Muscle of back (tissue), 3 donors: ENCODE measurements at regions not wholly inside any gene's neighbourhood (a gene's known extent, or its start where the extent isn't known, plus 50 kb on each side); places are given as distances from the start of the nearest gene placed in this dataset.
A peak's percentile ranks its signal among the peaks of the same experiment; 100 is the strongest.

Experiments
- DNase-seq, 3 donors: peaks; one replicate each; pipeline versions ENCODE4 v3.0.0 to v3.0.0-alpha.2; 2013

DNA sequence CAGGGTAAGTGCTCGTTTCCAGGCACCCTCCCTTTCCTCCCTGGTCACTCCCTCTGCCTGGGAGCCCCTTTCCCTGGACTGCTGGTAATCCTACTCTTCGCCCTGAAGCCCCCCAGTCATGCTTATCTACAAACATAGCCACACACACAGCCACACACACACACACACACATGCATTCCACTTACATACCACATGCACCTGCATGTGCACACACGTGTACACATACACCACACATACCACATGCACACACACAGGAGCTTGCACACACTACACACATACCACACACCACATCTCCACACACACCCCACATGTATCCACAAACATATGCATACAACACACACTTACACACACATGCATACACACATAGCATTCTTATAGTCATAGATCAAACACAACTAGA lies 358.5 kb downstream of the GADD45G start:
- no peak for DNase-seq

DNA sequence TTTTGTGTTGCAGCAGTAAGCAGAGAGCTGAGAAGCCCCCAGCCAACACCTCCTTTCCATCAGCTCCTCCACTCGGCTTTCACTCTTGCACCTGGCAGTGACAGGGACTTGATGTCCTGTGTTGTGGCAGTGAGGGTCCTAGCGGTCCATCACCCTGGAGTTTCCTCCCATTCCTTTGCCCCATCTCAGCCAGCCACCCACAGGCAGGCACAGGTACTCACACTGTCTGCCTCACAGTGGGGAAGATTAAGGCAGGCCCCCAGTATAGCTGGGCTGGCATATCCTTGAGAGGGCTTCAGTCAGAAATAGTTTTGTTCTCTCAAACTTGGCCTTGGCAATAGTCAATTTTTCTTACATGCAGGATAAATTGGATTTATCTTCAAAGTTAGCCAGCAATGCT lies 362.7 kb downstream of the GADD45G start:
- DNase-seq, result no peak

DNA sequence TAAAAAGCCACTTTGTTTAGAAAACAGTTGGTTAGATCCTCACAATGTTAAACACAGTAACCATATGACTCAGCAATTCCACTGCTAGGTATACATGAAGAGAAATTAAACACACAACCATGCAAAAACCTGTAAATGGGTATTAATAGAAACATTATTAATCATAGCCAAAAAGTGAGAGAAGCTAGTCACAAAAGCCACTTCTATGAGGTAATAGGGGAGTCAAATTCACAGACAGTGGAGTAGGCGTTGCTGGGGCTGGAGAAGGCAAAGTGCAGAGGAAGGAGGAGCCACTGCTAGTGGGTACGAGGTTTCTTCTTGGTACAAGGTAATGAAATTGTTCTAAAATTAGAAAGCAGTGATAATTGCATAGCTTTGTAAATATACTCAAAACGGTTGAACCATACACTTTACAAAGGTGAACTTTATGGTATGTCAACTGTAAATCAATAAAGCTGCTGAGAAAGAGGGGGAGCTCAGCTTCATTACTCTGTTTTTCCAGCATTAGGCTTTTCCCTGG lies 364.4 kb downstream of the GADD45G start:
- no peak for DNase-seq

DNA sequence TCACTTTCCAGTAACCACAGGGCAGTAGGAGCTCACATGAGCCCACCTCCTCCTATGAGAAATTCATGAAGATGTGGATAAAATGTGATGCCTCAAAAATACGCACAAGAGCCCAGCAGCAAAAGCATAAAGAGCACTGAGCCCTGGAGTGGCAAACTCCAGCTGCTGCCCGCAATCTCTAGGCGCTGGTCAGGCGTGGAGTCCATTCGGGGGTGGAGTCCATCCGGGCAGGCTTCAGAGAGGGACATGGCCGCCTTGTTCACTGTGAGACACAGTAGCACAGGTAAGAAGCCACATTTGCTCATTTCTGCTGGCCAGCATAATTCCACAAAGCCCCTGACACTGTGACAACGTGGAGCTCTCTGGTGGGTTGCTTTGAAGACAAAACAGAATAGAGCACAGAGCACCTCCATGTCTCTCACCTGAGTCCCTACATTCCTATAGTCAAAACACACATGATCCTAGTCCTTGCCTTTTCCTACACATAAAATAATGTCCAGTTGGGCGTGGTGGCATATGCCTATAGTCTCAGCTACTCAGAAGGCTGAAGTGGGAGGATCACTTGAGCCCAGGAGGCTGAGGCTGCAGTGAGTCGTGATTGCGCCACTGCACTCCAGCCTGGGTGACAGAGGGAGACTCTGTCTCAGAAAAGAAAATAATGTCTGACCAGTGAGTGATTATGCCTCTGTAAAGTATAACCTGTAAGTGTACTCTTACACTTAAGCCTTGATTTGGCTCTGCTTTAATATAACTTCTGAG lies 365.2 kb downstream of the GADD45G start:
- no peak for DNase-seq

DNA sequence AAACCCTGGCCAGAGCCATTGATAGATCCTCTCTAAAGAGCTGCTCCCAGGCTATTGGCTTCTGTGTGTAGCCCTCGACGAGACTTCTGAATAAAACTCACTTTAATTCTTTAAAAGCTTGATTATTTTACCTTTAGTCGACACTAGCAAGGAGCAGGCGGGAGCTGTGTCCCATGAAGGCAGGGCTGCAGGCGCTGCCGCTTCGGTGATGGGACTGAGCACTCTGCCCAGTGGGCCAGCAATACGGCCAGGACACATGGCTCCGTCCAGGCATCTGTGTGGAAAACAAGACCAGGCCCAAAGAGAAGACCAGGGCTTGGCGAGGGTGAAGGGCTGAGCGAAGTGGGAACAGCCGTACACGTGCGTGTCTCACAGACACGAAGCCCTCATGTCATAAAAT lies 365.9 kb downstream of the GADD45G start:
- no peak for DNase-seq

DNA sequence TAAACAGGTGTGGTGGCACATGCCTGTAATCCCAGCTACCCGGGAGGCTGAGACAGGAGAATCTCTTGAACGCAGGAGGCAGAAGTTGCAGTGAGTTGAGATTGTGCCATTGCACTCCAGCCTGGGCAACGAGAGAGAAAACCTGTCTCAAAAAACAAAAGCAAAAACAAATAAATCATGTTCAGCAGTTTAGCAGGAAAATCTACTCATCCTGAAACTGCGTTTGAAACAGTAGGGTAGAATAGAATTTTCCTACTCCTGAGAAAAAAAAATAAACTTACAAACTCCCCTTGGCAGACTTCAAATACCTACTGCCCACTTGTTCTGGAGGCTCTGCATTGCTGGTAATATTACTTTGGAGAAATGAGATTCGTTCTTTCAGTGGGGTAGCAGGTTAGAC lies 367.7 kb downstream of the GADD45G start:
- no peak for DNase-seq

DNA sequence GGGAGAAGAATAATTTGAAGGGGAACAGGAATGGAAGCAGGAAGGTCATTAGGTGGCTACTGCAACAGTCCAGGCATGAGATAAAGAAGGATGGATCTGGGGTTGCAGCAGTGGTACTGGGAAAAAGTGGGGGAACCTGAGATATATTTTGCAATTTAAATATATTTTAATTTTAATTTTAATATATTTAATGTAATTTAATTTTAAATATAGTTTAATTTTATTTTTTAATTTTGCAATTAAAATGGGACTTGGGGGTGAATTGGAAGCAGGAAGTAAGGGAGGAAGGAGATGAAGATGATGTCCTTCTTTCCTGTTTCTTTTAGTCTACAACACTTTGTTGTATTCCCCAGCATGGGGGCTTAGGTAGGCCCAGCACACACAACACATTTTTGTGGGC lies 369.8 kb downstream of the GADD45G start:
- no peak for DNase-seq

DNA sequence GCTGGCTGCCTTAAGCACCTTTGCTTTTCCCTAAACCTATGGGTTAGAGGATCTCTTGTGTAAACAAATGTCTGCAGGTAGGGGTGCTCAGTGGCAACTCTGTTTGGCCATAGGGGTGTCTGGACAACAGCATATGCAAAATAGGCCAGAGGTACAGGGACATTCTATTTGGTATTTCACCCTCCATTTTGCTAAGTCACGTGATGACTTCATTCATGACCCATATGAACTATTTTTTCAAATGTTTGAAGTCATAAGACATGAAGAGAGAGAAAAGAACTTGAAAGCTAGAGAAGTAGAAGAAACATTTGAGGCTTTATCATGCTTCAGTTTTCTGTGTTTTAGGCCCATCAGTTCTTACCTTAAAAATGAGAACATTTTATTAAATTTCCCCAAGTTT lies 370.2 kb downstream of the GADD45G start:
- no peak for DNase-seq

DNA sequence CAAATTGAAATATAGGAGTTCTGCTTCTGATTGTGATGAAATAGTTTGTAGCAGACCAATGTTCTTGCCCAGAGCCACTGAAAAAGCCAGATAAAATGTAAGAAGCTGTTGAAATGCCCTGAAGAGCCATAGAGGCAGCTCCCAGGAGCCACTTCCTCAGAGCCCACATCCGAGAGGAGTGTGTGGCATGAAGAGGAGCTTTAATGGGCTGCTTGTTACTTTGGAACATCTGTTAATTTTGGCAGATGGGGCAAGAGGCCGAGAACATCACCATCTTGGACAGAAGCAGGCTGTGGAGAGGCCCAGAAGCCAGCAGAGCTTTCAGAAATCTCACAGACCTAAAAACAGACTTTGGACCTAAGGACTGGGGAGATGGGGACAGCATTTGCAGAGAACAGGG lies 370.8 kb downstream of the GADD45G start:
- DNase-seq, result no peak

DNA sequence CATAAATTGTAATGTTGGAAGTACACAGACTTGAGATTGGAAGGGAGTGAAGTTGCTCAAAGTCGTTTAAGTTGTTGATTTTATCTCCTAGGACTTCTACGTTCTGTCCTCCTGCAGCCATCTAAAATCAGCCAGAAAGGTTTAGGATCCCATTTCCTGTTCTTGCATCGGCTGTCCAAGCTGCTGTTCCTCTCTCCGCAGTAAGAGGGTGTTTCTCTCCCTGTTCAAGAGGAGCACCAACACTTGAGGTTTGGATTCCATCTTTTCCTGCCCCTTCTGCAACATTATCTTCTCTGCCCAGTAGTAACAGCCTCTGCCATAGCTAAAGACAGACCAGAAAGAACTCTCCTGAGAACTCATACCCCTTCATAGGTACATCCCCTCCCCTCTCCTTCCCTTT lies 373.4 kb downstream of the GADD45G start:
- DNase-seq, result peak in 1 of 3 donors; percentile 34

DNA sequence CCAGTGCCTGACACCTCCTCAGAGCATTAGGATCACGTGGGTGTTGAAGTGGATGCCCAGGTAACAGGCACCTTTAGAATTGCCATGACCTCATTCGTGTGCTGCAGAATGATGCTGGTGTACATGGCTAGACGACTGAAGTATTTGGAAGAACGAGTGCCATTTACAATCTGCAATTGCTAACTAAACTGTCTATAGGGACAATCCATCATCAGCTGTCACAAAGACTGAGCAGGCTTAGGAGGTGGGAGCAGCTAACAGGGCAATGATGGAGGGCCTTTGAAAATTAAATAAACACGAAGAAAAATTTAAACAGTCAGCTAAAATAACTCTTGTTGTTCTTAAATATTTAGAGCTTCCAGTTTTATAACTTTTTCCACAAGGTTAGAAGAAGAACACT lies 375.8 kb downstream of the GADD45G start:
- no peak for DNase-seq

DNA sequence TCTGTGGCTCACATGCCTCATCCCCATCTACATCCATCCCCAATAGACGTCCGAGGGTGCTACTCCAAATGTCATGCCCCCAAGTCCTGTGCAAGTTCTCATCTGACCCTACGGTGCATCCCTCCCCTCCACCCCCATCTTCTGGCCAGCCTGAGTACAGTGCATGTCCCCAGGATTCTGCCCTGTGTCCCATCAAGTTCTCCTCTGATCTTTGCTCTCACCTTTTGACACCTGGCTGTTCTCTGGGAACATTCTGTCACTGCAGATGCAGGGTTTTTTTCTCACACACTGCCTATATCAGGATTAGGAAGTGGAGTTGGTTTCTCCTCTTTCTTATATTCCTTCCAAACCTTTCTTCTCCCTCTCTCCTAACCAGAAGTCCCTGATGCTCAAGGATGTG lies 377.2 kb downstream of the GADD45G start:
- DNase-seq, result no peak

DNA sequence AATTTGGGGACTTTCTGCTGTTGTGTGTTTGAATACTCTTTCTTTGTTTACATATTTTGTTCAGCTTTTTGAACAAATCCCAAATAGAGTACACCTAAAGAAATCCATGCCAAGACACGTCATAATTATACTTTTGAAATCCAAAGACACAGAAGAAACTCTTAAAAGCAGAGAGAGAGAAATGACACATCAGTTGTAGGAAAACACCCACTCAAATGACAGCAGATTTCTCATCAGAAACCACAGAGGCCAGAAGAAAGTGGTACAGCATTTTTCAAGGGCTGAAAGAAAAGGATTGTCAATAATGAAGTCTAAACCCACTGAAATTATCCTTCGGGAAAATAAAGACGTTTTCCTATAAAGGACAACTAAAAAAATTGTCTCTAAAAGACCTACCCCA lies 378.6 kb downstream of the GADD45G start:
- no peak for DNase-seq

DNA sequence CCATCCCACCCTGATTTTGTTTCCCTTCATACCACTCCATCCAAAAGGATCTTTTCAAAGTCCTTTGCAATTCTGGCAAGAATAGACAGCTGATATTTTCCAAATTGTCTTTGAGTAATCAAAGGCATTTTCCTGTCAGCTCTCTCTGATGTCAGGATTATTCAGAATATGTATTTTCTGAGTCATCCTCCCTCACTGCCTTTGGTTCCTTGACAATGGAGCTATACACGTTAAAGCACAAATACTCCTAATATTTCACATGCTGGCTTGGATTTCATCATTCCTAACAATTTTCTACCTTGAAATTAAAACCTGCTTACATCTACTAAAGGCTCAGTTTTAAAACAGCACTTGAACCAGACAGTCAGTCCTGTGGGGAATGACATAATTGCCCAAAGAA lies 379.4 kb downstream of the GADD45G start:
- peak in 1 of 3 donors; percentile 54 for DNase-seq

DNA sequence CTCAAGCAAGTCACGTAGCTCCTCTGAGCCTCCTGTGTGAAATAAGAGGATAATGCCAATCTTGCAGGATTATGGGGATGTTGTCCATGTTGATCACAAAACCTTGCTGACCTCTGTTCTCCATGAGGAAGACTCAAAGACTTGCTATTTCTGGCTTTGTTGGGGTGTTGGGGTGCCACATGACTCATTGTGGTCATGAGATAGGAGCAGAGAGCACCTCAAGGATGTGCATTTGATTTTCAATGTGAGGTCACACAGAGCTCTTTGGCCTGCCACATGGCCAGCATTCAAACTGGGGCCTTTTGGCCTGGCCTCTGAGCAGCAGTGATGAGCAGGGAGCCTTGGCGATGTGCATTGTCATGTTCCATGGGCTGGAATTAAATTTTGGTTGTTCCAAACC lies 380.3 kb downstream of the GADD45G start:
- DNase-seq, result no peak

DNA sequence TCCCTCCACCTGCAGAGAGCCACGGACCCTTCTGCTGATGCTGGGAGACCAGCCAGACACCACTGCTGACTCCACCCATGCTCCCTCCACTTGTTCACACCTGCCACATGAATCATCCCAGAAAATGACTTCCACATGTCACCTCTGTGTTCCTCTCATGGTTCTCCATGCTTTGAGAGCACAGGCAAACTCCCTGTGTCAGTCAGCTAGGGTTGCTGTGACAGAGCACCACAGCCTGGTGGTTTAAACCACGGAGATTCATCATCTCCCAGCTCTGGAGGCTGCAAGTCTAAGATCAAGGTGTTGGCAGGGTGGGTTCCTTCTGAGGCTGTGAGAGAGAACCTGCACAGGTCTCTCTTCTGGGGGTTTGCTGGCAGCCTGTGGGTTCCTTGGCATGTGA lies 381.4 kb downstream of the GADD45G start:
- DNase-seq, result no peak

DNA sequence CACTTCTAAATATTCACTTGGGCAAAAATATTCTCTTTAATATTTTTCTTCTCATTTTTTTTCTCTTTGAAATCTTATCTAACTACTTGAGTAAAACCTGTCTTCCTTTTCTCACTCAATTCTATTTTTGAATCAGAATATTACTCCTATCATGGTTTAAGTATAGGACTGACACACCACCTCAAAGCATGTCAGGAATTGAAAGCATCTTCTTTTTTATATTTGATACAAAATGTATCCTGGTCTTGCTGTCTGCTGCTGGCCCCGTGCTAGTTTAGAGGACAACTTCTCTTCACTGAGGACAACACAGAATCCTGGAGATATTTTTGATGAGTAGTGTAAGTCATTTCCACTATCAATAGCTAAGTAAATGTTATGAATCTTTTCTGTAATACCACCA lies 383.6 kb downstream of the GADD45G start:
- DNase-seq, result no peak

DNA sequence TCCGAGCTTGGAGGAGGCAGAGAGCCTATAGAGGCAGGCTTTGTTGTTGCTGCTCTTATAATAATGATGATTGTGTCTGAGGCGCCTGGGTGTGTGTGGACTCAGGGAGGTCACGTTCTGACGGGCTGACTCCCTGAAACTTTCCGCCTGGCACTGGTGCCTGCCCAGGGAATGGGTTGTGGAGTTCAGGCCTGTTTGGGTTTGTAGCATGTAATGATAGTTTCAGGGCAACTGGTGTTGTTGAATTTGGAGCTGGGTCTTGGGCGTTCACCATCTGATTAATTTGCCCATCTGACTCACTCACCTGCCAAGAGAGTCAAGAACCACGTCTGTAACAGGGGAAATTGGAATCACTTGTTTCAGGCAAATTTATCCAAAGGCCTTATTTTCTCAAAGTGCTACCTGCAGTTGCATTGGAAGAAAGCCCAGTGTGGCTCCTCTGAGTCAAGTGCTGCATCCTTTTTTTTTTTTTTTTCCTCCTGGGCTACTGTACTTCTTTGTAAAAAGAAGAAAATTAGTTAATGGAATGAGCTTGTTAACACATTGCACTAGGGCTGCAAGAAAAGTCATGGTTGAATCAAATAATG lies 386.5 kb downstream of the GADD45G start:
- DNase-seq, result no peak

DNA sequence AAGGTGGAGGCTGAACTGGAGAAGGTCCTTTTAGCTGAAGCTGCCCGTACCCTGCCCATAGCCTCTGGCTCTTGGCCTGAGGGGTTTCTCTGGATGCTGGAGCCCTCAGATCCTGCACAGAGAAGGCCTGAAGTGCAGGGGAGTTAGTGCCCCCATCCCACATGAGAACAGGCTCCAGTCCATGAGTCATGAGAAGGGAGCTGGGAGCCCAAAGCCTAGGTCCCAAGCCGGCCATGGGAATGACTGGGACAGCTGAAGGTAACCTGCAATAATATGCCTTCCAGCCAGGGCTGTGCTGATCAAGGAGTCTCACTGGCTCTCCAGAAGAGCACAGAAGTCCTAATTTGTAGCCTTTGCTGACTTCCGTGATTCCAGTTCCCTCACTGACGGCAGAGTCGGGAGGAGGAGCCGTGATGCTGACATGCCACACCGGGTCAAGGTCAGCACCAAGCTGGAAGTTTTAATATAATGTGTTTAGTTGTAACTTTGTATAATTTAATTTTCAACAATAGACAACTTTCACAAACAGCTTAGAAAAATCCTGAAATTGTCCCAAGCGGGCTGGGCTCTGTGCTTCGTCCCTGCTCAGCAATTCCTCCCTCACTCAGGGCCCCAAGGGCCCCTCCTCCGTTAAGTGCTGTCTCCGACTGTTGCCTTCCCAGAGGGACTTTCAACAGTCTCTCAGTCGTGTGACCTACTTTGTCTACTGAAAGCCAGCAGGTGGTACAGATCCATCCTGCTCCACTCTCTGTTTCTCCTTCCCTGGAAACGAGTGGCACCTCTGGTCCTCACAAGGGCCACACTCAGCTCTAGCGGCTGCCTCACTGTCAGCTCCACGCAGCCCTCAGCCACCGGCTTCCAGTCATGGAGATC lies 387.8 kb downstream of the GADD45G start:
- no peak for DNase-seq

DNA sequence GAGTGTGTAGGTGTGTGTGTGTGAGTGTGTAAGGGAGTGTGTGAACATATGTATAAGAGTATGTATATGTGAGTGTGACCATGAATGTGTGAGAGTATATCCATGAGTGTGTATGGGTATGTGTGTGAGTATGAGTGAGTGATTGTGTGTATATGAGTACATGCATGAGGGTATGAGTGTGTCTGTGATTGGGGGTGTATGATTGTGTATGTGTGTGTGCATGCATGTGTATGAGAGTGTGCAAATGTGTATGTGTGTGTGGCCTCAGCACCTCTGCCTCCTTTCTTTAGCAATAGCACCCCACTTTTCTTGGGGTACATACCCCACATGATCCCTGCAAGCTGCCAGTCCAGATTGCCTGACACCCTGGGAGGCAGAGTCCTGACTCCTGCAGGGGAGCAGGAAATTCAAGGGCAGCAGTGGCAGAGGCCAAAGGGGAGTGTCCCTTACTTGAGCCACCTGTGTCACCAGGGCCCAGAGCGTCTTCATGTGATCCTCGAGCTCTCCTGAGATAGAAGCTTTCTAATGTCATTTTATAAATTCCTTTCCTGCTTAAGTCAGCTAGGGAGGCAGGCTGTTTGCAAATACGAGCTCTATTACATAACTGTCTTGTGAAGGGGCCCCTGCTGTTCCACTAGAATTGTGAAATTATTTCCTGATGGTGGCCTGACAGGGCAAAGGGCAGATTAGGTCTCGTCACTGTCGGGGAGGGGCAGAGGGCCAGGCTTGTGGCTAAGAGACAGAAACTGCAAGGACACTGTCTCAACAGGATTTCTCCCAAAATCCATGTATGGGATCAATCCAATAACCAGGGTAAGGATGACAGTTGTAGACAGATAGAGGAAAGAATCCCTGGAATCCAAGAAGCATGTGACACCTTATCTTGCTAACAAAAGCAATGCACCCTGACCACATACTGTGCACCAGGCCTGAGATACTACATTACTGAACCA lies 389.1 kb downstream of the GADD45G start:
- DNase-seq, result peak in 2 of 3 donors; percentile 16 to 47

DNA sequence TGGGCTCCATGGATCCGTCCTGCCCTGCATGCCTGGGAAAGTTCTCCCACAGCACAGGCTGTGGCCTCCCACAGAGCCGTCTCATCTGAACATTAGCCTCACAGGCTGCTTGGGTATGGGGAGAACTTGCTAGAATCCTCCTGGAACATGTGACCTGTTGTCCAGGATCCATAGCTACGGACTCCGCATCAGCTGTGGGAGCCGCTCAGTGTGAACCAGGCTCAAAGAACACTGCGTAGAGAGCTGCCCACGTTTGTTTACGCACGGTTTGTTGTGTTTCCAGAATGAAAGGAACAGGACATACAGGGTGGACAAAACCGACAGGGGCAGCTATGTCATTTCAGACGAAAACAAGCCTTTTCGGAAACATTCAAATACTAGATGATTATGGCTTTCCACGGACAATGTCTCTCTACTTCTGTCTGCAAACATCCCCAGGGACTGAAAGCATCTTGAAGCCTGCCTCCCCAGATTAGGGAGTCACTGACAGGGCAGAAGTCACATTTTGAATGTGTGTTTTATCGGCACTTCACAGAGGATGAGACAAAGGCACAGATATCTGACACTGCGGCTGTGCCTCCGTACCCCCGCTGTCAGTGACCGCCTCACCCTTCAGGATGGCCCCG lies 390.3 kb downstream of the GADD45G start:
- no peak for DNase-seq
